Frontal cortex (tissue), 3 donors: ENCODE measurements at regions not wholly inside any gene's neighbourhood (a gene's known extent, or its start where the extent isn't known, plus 50 kb on each side); places are given as distances from the start of the nearest gene placed in this dataset.
"Not testable (repeated sequence)": the region's sequence is repeated elsewhere in the genome, so short reads cannot be mapped to it uniquely, and the experiment has no call there.

Experiments used
- DNase-seq, 2 donors: peaks; one replicate each; pipeline ENCODE4 v3.0.0; 2012; ENCODE audit warnings: low spot score in 2 of 2
- FAIRE-seq: peaks from 2 replicates; lab custom pipeline; 2012; peaks lifted over from hg19 to GRCh38; lab: Jason Lieb, UNC
- donor health status: control.
- donor health status: control.
- donor health status: control.

DNA sequence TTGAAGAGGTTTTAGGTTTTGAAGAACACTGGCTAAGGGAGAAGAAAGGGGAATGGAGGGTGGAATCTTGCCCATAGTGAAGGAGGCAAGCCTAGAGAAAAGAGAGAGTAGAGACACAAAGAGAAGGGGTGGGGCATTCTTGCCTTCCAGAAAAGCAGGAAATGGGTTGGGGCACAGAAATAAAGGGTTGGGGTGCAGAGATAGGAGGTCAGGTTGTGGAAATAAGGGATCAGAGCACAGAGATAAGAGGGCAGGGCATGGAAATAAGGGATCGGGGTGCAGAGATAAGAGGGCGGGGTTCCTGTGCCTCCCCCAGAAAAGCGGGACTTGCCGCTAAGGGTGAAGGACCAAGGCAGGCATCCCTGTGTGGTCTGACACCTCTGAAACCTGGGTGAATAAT lies 69.9 kb downstream of the ALG1L2 start:
- not testable (repeated sequence) for FAIRE-seq, DNase-seq

DNA sequence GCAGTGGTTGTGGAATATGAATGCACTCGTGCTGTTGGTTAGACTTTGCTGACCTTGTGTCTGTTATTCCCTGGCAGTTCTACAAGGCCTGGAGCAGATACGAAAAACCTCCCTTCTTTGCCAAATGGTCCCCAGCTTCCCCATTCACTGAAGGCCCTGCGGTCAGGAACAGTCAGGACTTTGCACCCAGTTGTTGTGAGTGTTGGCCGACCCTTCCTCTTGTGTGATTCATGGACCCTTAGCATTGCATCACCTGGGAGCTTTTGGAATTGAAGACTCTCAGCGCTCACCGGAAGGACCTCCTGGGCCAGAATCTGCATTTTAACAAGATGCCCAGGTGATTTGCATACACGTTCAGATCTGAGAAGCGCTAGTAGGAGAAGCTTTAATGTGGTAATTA lies 71.6 kb downstream of the ALG1L2 start:
- not testable (repeated sequence) for FAIRE-seq, DNase-seq

DNA sequence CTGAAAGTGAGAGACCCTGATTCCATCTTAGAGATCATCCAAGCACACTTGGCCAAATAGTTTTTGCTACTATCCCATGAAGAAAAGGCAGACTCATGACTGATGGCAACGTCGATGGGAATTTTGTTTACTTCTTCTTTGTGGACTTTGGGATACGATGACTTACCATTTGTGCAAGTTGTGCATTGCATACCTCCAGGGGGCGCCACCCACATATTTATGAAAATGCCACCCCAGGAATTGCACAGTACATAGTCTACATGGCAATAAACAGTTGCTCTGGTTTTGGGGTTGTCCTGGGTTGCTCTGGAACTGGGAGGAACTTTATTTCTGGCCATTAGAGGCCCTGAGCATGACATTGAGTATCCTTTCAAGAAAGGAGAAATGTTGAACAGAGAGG lies 73.8 kb downstream of the ALG1L2 start:
- not testable (repeated sequence) for FAIRE-seq, DNase-seq

DNA sequence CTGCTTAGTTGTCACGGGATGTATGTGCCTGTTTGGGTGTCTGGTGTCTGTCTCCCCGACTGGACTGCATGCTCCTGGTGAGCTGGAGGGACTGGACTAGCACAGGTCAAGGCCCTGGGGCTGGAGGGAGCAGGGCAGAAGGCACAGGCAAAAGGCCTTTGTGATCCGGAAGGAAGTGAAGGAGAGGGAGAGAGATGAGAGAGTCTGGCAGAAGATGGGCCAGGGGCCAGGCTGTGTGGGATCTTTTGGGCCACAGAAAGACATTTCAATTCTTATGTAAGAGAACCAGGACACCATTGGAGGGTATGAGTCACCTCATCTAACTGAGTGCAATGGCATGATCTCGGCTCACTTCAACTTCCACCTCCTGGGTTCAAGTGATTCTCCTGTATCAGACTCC lies 85.2 kb downstream of the ALG1L2 start:
- not testable (repeated sequence) for DNase-seq, FAIRE-seq

DNA sequence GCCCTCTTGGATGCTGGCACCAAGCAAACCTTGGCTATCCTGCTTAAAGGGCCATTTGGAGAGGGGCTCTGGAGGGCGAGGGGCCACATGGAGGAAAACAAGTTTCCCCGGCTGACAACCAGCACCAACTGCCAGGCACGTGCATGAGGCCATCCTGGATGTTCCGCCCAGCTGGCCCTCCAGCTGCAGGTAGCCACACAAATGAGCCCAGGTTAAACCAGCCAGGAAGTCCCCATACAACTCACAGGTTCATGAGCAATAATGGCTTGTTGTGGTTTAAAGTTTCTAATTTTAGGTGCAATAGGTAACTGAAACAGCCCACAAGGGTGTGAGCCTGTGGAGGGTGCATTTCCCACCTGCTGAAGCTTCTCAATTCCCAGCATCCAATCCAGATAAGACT lies 93.6 kb downstream of the ALG1L2 start:
- not testable (repeated sequence) for DNase-seq, FAIRE-seq

DNA sequence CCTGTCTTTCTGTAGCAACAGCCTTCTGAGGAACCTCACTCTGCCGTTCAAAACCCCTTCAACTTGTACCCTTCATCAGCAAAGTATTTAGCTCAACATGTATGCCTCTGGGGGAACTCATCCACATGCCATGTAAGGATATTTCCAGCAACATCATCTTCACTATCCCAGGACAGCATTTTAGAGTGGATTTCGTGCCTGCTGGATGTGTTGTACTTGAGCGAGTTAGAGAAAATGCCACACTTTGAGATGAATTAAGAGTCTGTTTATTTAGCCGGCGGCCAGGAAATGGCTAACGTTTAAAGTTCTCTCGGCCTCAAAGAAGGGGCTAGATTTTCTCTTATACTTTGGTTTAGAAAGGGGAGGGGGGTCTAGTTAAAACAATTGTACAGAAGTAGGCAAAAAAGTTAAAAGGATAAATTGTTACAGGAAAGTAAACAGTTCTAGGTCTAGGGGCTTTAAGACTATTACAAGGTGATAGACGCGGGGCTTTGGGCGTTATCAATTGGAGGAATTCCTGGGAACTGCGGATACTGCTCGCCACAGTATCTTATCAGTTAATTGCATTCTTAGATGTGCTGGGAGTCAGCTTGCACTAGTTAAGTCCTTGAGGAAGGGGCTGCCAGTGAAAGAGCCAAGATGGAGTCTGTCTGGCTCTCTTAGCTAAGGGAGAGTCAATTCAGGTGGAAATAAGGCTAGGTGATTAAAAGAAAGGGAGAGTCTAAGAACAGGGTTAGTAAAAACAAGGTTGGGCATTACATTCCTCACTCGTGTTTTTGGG lies 95.0 kb downstream of the ALG1L2 start:
- FAIRE-seq, DNase-seq: not testable (repeated sequence)

DNA sequence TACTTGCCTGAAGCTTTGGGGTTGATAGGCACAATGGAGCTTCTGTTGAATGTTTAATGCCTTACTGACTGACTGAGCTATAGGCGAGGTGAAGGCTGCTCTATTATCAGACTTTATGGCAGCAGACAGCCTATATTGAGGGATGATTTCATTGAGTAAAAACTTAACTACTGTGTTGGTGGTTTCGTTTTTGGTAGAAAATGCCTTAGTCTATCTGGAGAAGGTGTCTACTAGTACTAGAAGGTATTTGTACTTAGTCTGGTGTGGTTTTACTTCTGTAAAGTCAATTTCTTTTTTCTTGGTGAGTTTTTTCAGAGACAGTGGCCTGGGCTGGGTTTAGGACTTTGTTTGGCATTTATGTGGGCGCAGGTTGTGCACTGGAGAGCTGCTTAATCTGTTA lies 97.2 kb downstream of the ALG1L2 start:
- DNase-seq, FAIRE-seq: not testable (repeated sequence)

DNA sequence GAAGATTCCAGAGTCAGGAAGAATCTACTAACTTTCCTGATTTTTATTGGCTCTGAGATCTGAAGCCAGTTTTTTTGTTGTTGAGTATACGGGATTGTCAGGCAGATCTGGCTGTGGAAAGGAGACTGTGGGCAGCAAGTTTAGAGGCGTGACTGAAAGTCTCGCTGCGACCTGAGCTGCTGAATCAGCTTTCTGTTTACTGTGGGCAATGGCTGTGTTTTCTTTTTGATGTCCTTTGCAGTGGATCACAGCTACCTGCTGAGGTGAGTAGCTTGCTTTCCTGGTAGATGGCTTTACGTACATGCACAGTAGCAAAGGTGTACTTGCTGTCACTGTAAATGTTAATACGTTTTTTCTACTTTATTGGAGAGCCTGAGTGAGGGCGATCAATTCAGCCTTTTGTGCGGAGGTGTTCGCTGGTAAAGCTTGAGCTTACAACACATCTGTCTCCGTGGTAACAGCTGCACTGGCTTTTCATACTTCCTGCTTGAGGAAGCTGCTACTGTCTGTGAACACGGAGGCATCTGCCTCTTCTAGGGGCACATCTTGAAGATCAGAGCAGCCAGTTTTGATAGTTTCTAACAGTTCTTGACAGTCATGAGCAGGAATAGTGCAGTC lies 97.8 kb downstream of the ALG1L2 start:
- not testable (repeated sequence) for DNase-seq, FAIRE-seq

DNA sequence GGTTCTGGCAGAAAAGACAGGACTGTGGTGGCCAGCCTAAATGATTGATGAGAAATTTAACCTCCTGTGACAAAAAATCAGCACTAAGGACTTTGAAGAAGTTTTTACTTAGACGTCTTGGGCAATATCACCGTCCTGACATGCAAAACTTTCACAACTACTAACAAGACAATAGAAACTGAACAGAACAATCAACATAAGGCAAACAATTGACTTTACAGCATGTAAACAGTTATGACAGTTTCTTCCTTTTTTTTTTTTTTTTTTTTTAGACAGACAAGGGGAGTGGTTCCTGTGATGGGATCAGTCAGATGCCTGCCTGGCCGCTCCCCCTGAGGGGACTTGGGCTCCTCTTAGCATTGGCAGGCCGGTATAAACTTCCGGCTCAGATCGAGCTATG lies 100.8 kb downstream of the ALG1L2 start:
- not testable (repeated sequence) for DNase-seq, FAIRE-seq

DNA sequence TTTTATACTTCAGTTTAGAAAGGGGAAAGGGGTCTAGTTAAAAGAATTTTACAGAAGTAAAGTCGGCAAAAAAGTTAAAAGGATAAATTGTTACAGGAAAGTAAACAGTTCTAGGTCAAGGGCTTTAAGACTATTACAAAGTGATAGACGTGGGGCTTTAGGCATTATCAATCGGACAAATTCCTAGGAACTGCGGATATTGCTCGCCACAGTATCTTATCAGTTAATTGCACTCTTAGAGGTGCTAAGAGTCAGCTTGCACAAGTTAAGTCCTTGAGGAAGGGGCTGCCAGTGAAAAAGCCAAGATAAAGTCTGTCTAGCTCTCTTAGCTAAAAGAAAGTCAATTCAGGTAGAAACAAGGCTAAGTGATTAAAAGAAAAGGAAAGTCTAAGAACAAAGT lies 102.1 kb downstream of the ALG1L2 start:
- not testable (repeated sequence) for DNase-seq, FAIRE-seq

DNA sequence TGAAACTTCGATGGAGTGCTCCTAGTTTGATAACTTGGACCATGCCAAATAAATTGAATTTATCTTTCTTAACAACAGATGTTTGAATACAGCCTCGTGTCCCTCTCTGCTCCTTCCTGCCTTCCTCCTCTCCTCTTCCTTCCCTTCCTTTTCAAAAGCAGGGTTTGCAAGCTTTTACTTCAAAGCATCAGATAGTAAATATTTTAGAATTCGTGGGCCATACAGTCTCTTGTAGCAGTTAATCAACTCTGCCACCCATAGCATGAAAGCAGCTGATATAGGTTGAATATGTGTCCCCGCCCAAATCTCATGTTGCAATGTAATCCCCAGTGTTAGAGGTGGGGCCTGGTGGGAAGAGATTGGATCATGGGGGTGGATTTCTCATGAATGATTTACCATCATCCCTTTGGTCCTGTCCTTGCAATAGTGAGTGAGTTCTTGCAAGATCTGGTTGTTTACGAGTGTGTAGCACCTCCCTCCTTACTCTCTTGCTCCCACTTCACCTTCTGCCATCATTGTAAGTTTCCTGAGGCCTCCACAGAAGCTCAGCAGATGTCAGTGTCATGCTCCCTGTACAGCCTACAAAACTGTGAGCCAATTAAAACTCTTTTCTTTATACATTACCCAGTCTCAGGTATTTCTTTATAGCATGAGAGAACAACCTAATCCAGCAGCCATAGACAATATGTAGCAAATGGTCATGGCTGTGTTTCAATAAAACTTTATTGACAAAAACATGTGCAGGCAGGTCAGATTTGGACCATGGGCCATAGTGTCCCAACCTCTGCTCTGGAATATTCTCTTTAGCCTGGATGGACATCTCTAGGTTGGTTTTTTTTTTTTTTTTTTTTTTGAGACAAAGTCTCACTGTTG lies 102.8 kb downstream of the ALG1L2 start:
- DNase-seq, FAIRE-seq: not testable (repeated sequence)

DNA sequence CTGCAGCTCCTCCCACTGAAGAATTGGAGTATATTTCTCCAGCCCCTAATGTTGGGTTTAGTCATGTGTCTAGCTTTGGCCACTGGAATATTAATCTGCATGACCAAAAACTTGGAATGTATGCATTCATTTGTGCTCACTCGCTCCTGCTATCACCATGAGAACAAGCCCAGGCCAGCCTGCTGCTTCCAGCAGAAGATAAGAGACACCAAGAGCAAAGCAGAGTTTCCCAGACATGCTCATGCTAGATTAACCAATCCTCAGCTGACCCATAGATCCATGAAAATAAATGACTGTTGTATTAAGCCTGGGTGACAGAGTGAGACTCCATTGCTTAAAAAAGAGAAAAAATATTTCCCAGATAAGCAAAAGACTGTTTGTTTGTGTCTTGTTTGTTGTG lies 119.6 kb downstream of the ALG1L2 start:
- not testable (repeated sequence) for FAIRE-seq, DNase-seq

DNA sequence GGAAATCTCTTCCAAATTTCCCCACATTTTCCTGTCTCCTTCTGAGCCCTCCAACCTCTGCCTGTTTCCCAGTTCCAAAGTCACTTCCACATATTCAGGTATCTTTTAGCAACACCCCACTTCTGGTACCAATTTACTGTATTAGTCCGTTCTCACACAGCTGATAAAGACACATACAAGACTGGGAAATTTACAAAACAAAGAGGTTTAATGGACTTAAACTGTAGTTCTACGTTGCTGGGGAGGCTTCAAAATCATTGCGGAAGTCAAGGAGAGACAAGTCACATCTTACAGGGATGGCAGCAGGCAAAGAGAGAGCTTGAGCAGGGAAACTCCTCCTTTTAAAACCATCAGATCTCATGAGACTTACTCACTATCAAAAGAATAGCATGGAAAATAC lies 122.0 kb downstream of the ALG1L2 start:
- DNase-seq, FAIRE-seq: not testable (repeated sequence)

DNA sequence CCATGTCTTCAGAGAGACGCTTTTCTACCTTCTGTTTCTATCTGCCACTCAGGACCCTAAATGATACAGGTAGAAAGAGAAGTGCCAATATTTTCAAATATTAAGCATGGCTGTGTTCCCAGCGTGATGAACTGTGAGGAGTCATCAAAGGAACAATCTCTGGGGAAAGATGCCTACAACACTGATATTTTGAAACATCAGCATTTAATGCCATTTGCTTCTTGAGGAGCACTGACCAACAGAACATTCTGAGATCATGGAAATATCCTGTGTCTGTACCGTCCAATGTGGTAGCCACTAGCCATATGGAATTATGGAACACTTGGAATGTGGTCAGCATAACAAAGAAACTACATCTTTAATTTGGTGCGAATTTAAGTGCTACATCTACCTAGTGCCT lies 117.9 kb upstream of the COL6A5 start:
- no peak for FAIRE-seq
- DNase-seq, result no peak

DNA sequence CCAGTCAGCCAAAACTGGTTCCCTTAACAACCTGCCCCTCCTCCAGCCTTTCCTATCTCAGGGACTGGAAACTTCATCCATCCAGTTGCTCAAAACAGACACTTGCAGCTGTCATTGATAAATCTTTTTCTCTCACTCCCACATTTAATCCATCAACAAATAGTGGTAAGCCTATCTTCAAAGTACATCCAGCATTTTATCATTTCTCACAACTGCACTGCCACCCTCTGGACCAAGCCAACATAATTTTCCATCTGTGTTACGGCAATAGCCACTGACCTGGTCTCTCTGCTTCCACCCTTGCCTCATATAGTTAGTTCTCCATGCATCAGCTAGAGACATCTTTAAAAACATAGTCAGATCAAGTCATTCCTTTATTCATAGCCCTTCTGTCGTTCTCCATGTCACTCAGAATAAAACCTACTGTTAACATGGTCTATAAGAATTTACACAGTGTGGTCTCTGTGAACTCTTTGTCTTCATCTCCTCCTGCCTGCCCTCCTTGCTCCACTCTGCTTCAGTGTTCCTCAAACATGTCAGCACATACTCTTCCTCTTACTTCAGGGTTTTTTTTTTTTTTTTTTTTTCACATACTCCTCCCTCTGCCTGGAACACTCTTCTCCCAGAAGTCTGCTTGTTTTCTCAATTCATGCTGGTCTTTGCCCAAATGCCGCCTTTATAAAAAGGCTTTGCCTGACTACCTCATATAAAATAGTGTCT lies 102.5 kb upstream of the COL6A5 start:
- DNase-seq (no peak), FAIRE-seq (no peak)

DNA sequence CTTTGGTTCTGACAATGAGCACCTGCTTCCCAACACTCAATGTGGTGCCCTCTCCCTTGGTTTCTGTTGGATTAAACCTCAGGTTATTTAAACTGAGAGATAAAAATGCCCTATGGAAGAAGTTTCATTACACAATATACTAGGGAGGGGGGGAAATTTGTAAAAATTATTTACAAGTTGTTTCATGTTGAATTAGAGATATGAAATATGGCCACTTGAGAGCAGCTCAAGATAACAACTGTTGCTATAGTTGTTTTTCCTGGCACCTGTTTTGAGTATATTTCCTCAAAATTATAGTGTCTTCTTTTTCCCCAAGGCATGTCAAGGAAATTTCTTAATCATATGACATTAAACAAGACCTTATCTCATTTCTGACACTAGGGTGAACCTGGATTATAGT lies 101.7 kb upstream of the COL6A5 start:
- FAIRE-seq (no peak), DNase-seq (no peak)

DNA sequence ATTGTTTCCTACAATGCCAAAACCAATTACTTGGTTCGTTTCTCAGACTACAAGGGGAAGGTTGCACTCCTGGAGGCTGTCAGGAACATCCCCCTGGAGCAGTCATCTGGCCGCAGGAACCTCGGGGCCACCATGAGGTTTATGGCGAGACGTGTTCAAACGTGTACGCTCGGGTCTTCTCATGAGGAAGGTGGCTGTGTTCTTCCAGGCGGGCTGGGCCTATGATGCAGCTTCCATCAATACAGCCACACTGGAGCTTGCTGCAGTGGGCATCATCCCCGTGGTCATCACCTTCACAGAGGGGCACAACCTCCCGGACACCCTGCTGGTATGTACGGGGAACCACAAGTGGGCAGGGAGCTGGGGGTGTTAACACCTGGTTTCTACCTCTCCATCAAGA lies 94.5 kb upstream of the COL6A5 start:
- DNase-seq (no peak), FAIRE-seq (no peak)

DNA sequence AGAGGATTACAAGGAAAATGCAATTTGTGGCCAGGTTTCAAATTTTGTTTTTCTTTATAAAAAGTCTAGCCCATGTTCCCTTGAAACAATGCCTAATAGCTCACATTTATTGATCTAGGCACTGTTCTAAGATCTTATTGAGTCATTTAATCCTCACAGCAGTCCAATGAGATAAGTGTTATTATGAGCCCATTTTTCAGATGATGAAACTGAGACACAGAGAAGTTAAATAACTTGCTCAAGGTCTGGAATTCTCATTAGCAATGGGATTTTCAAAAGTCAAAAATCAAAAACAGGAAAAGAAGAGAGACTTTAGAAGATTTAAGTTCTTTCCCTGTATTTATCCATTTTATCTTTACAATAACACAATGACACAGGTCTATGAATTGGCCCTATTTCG lies 90.0 kb upstream of the COL6A5 start:
- DNase-seq (no peak), FAIRE-seq (no peak)

DNA sequence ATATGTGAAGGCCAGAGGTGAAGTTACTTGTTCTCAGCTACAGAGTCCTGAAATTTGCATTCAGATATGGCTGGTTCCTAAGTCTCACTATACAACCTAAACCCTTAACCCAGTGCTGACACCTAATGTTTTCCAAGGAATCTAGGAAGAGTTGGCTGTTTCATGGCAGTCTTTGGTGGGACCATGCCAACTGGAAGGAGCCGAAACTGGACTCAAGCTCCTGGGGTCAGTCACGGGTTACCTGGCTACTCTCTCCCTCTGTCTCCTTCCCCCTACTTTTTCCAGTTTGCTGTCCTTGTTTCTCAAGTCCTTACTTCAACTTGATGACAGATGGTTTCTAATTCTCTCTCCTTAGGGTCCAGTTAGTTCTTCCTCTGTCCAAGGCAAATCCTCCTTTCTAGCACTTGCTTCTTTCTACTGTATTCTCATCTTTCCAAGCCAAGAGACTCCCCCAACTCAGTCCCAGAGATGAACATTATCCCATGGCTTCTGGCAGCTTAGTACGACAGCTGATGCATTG lies 88.6 kb upstream of the COL6A5 start:
- FAIRE-seq (no peak), DNase-seq (no peak)
